Ishikawa (cell line): ENCODE measurements at regions not wholly inside any gene's neighbourhood (a gene's known extent, or its start where the extent isn't known, plus 50 kb on each side); places are given as distances from the start of the nearest gene placed in this dataset.

Experiments used
- CEBPB ChIP-seq: IDR thresholded peaks from 2 replicates; pipeline ENCODE4 v1.6.1; 2012
- EP300 ChIP-seq: IDR thresholded peaks from 2 replicates; pipeline ENCODE4 v1.6.1; 2012; ENCODE audit warnings: borderline replicate concordance
- MAX ChIP-seq: IDR thresholded peaks from 2 replicates; pipeline ENCODE4 v1.6.1; 2012
- RAD21 ChIP-seq: IDR thresholded peaks from 2 replicates; pipeline ENCODE4 v1.6.1; 2012; ENCODE audit warnings: low read depth
- TAF1 ChIP-seq: IDR thresholded peaks from 2 replicates; pipeline ENCODE4 v1.6.1; 2012; ENCODE audit warnings: low read depth, mild to moderate bottlenecking
- TCF12 ChIP-seq: IDR thresholded peaks from 2 replicates; pipeline ENCODE4 v1.6.1; 2012; ENCODE audit warnings: low read depth
- TEAD4 ChIP-seq: IDR thresholded peaks from 2 replicates; pipeline ENCODE4 v1.6.1; 2012
- USF1 ChIP-seq: IDR thresholded peaks from 2 replicates; pipeline ENCODE4 v1.6.1; 2012
- YY1 ChIP-seq: IDR thresholded peaks from 2 replicates; pipeline ENCODE4 v1.6.1; 2012; ENCODE audit warnings: low read depth
- TF ChIP-seq, protein P1 (sequence below): IDR thresholded peaks from 2 replicates; pipeline ENCODE4 v1.6.1; 2012; ENCODE audit warnings: low read depth, mild to moderate bottlenecking

DNA sequence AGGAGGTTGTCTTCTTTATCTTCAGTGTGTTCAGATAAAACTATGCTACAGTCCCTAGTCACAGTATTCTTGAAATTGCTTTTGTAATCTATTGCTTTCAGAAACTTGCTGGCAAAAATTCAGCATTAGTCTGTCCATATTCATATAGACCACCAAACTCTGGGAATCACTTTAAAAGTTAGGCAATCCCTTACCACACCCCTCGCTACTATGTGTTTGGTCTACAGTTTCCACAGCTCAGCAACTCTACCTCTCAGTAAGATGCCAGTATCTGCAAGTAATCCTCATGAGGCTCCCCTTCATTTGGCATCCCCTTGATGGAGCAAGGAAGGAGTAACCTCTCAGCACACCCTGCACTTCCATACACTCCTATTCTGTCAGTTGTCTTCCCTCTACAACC lies 1706.6 kb upstream of the CELF4 start:
- TF ChIP-seq TAF1 (no peak), TCF12 (no peak), YY1 (no peak), MAX (no peak), EP300 (no peak), TEAD4 (no peak), CEBPB (no peak), RAD21 (no peak), USF1 (no peak)
- TF ChIP-seq, protein P1, sequence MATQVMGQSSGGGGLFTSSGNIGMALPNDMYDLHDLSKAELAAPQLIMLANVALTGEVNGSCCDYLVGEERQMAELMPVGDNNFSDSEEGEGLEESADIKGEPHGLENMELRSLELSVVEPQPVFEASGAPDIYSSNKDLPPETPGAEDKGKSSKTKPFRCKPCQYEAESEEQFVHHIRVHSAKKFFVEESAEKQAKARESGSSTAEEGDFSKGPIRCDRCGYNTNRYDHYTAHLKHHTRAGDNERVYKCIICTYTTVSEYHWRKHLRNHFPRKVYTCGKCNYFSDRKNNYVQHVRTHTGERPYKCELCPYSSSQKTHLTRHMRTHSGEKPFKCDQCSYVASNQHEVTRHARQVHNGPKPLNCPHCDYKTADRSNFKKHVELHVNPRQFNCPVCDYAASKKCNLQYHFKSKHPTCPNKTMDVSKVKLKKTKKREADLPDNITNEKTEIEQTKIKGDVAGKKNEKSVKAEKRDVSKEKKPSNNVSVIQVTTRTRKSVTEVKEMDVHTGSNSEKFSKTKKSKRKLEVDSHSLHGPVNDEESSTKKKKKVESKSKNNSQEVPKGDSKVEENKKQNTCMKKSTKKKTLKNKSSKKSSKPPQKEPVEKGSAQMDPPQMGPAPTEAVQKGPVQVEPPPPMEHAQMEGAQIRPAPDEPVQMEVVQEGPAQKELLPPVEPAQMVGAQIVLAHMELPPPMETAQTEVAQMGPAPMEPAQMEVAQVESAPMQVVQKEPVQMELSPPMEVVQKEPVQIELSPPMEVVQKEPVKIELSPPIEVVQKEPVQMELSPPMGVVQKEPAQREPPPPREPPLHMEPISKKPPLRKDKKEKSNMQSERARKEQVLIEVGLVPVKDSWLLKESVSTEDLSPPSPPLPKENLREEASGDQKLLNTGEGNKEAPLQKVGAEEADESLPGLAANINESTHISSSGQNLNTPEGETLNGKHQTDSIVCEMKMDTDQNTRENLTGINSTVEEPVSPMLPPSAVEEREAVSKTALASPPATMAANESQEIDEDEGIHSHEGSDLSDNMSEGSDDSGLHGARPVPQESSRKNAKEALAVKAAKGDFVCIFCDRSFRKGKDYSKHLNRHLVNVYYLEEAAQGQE: no peak
